ENCODE measurements at regions not wholly inside any gene's neighbourhood (a gene's known extent, or its start where the extent isn't known, plus 50 kb on each side); places are given as distances from the start of the nearest gene placed in this dataset.

DNA sequence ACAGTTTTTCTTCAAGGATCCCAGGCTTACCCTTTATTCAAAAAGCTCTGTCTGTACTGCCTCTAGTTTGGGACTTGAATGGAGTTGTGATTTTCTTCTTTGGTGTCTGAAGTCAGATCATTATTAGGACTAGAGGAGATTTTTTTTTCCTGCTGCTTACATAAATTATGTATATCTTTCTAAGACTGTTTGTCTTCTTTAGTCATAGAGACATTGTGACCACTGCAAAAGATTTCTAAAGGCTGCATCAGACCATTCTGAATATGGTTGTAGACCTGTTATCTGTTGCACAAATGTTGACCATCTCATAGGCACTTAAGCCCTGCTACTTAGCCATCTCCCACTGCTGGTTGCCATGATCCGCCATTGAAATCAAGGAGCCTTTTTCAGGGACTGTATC, 238.5 kb upstream of the SMARCA2 start:
- DNase-seq, result no peak

DNA sequence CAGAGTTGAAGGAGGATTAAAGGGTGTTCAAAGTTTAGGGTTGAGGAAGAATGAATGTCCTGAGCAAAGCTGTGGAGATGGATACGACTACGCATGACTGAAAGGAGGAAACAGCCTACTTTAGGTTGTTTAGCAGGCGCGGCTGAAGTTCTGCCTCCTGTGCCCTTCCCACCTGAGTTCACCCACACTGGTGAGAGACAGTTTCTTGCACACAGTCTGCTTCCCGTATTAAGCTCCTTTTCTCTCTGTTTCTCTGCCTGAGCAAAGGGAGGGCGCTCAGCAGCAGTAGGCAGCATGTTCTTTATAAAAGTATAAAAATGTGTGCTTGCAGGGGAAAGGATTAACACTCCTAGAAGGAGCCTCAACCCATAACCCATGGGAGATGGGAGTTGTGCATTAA, 224.0 kb upstream of the SMARCA2 start:
- DNase-seq, result no peak

DNA sequence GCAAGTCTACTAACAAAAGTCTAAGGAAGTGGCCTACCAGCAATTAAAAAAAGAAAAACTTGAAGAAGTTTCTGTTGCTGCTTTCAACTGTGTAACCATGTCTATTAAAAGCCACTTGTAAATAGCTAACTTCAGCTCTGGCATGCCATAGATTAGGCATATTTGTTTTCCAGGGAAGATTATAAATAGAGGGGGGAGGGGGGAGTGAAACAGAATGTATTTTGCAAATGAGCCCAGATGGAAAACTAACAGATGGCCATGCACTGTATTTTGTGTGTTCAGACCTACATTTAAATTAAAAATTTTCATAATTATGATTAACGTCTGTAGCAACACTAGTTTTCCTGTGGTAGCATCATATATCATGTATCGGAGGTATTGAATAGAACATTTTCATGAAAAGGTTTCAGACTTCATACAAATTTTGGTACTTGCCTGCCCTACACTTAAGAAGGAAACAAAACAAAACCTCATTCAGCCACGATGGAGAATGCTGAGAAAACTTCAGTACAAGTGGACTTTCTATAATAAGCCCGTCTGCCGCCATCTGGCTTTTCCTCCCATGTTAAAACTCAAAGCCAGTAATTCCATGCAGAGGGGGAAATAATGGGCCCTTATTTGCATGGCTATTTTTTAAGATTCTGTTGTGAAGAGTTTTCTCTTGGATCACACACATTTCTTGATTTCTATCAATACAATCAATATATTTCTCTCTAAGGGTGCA, 220.4 kb upstream of the SMARCA2 start:
- no peak for DNase-seq

DNA sequence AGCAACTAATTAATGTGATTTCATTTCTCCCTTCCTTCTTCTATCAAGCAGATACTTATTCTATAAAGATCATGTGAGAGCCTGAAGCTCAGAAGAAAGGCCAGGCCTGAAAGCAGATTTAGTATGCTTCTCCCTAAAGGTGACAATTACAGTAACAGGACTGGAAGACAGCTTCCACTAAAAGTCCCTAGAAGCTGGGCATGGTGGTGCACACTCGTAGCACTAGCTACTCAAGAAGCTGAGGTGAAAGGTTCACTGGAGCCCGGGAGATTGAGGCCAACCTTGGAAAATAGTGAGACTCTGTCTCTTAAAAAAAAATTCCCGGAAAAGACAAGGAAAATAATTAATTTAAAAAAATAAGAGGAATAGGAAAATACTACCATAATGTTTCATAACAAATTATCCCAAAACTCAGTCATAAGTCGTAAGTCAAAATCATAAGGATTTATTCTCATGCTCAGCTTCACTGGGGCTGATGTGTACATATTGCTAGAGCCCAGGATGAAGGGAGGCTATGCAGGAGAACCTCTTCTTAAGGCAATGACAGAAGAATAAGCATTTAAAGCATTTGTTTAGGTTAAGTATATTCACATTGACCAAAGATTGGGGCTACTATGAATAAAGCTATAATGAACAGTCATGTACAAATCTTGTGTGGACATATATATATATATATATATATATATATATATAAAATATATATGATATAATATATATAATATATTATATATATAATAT, 210.8 kb upstream of the SMARCA2 start:
- DNase-seq, result no peak

DNA sequence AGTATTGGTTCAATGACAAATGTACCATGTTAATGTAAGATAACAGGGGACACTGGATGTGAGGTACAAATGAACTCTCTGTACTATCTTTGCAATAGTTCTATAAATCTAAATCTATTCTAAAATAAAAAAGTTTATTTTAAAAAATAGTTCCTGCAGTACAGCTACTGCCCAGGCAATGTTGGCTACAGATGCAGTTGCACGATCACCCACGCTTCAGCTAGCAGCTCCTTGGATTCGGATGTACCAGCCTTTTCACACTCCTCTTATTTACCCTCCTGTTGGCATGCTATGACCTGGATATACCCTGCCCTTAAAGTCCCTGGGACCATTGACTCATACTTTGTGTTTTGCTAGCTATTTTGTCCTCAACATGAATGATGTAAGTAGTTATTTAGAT, 185.4 kb upstream of the SMARCA2 start:
- no peak for DNase-seq

DNA sequence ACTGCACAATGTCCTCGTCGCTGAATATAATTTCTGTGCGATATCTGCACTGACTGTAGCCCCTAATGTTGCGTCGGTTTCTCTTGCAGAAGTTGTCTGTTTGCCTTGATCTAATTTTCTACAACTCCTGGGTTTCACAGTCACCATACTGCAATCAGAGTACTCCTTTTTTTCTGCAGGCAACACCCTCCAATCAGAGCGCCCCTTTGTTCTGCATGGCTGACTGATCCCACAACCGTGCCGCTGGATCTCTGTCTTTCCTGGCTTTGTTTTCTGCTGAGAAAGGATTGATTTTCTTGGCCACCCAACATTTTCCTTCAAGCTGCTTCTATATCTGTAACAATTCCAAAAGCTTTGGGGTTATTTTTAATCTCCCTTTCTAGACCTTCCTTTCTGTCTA, 182.2 kb upstream of the SMARCA2 start:
- DNase-seq, result no peak

DNA sequence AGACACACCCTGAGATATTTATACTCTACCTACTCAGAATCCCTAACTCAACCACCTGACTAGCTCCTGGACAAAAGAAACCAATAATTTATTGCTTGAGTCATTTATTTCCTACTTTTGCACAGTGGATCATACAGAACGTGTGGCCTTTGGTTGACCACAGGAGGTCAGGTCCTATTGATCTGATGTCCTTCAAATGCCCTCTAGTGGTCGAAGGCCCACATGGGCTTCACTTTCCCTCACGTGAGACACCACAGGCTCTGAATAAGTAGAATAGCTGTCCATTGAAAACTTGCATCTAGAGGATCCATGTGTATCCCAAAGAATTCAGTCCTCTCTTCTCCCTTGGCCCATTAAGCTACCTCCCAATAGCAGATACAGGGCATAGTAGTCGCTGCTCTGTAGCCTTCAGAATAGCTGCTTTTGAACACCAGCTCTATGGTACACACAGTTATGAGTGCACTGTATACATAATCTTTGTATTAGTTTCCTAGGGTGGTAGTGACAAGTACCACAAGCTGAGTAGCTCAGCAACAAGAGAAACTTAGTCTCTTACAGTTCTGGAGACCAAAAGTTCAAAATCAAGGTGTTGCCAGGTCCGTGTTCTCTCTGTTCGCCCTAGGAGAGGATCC, 177.6 kb upstream of the SMARCA2 start:
- no peak for DNase-seq

DNA sequence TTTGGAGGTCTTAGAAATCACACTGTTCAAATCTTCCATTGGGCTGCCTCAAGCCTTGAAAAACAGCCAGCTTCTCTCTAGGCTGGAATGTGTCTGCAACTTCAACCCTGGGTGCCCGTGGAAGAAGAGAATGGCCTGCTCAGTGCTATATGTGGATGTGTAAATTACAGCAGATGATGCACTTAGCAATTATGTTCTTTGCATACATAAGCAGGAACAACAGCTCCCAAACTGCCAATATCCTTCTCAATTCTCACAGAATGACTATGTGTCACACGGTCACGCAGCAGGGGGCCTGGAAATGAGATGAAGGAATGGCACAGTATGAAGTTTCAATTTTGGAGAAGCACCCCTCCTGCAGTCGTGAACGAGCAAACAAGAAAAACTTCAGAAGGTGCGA, 175.2 kb upstream of the SMARCA2 start:
- no peak for DNase-seq

DNA sequence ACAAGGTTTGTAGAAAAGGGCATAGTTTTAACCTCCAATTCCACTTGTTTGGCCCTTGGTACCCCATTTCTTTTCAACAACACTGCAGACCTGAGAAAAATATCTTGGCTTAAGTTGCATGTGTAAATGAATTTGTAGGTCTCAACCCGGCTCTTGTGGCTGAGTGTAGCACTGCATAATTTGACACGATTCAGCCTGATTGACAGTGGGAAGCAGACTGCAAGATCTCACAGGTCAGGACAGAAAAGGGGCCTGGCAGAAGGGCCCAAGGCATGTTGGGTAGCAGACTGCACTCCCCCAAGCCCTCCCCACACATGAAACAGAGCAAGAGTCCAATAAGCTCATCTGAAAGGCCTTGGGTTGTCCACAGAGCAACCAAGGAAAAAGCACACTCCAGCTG, 169.7 kb upstream of the SMARCA2 start:
- no peak for DNase-seq

DNA sequence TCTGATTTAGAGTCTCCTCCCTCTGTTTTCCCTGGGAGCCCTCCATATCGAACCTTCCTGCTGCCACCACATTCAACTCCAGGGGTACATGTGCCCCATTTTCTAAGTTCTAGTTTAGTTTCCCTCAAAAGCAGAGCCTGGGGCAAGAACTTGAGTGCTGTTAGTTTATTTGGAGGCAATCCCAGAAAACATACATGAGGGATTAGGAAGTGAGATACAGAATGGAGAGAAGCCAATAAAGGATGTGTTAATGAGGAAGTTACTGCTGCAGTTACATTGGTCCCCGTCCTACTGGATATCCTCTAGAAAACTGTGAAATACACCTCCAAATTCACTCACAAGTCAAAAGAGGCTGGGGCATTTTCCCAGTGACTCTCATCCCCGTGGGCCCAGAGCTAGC, 159.4 kb upstream of the SMARCA2 start:
- no peak for DNase-seq

DNA sequence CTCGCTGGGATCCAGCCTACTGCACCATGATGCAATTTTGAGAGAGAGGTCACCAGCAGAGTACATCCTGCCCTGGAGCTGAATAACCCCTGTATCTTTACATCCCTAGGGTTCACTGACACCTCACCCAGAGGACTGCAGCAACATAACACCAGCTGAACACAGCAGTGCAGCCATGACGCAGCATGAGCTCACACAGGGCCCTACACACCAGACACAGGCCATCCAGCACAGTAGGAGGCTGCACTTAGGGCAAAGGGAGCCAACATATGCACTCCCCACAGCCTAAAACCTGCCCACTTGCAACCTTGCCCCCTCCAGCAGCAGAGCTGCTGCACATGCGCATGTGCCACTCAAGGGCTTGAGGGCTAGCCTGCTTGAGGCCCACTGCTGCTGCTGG, 157.3 kb upstream of the SMARCA2 start:
- DNase-seq, result no peak

DNA sequence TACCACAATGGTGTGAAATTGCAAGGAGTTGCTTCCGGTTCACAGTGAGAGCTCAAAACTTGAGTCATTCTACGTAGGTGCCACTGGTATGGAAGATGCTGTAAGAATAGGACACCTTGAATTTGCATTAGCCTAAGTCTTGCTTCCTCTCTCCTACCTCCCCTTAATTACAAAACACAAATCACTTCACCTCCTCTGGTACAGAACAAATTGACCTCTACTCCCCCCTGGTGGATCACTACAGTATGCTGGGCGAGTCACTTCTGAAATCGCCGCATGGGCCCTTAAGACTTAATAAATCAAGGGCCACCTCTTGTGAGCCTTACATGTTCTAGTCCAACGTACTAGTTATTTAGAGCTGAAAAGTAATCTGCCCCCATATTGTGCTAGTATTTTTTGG, 145.3 kb upstream of the SMARCA2 start:
- peak; percentile 12 for DNase-seq

DNA sequence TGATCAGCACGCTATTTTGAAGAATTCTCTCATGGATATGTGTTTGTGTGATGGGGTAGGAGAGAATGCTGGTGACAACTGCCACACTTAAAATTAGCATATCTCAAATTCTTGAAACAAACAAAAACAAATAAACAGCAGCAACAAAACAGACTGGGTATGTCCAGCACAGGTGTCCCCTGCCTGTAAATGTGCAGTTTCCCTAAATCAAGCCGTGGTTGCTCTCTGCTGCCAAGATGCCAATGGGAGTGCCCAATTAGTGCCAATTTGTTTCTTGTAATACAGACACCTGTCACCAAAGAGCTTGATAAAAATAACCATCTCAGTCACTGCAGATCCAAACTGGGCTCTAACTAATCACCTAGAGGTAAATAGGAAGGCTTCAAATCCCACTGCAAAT, 144.2 kb upstream of the SMARCA2 start:
- no peak for DNase-seq

DNA sequence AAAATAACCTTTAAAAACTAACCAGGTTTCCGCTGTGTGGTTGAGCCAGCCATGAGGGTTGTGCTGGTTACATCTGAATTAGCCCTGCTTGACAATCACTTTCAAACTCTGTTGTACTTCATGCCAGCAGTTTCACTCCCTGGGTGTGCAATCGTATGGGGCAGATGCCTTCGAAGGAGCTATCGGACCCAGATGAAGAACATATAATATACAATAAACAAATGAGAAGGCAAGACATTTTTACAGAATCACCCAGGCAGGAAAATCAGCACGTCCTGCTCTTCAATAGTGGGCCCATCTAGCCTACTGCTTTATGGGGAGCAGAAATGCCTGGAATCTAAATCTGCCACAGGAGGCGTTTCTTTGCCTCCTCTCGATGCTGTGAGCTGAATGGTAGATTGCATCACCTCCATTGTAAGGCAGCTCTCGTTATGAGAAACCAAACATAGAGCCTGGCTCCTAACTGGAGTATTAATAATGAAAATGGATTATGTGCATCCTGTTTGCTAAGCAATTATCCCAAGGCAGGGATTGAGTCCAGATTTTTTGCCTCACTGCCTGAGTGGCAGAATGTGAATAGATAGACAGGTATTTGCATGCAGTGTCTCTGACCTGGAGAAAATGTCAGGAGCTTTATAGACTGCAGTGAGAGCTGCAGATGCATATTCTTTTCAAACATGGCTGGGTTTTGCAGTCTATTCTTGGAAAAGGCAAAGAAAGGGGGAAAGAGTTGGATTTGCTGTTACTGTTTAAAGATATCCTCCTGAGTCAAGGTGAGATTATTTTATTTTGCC, 143.3 kb upstream of the SMARCA2 start:
- DNase-seq, result peak; percentile 8

DNA sequence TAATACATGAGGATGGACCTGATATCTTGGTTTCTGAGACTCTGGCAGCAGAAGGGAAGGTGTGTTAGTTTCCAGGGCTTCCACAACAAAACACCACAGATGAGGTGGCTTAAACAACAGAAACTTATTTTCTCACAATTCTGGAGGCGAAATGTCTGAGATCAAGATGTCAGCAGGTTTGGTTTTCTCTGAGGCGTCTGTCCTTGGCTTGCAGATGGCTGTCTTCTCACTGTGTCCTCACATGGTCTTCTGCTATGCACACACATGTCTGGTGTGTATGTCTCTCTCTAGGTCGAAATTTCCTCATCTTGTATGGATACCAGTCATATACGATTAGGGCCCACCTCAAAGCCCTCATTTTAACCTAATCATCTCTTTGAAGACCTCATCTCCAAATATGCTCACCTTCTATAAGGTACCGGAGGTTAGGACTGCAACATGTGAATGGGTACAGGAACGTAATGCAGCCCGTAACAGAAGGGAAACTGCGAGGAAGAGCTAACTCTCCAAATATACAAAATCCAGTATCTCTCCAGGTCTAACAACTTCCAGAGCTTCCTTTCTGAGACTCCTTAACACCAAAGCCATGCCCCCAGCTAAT, 139.8 kb upstream of the SMARCA2 start:
- no peak for DNase-seq

DNA sequence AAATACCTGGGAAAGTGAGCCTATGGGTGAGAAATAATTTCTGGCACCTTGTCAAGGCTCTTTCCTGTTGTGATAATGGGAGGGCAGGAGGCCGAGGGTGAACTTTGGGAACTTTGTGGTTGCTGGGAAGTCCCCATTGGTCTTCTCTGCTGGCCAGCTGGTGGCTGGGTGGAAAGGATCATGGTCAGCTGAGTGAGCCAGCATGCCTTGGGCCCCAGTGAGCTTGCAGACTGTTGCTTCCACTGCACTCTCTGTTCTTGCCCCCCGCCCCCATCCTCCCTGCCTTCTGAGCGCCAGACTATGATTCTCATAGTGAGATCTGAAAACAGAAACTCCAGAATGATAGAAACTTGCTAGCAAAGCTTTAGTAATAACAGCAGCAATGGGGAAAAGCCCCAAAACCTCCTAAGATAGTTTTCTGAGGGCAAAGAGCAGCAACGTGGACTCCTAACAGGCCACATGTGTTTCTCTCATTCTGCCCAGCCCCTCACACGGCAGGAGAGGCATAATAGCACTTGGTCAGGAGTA, 139.2 kb upstream of the SMARCA2 start:
- no peak for DNase-seq

DNA sequence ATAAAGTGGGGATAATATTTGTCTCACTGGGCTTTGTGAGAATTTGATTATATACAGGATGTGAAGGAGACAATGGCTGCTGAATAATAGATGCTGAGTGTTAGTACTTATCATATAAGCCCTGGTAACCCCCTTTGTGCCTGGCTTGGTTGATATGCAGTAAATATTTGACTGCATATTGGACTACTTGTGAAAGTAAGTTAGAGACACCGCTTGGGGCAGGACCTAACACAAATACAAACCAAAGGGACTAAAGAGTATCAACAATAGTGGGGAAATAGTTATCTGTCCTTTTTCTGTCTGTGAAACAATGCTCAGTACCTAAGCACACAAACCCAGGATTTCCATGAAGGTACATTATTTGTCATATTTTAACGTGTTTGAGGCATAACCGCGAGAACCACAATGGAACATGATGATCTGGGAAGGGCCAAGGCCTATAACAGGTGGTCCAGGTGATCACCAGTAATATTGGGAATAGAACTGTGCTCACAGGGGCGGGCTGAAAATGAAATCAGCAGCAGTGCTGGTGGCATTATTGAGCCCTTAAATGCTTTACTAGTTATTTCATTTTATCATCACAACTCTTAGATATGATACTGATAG, 138.2 kb upstream of the SMARCA2 start:
- no peak for DNase-seq

DNA sequence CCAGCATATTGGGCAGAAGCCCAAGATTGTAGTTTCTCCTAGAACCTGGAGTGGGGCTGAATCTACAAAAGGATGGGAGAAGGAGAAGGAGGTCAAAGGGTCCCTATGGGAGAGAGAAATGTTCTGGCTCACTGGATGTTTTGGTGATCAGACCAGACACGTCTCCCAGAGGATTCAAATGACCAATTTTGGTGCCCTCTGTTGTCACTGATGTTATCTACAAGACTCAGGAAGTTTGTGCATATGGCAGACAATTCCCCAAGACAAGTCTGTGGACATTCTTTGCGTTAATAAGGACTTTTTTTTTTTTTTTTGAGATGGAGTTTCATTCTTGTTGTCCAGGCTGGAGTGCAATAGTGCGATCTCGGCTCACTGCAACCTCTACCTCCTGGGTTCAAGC, 137.2 kb upstream of the SMARCA2 start:
- DNase-seq, result no peak

DNA sequence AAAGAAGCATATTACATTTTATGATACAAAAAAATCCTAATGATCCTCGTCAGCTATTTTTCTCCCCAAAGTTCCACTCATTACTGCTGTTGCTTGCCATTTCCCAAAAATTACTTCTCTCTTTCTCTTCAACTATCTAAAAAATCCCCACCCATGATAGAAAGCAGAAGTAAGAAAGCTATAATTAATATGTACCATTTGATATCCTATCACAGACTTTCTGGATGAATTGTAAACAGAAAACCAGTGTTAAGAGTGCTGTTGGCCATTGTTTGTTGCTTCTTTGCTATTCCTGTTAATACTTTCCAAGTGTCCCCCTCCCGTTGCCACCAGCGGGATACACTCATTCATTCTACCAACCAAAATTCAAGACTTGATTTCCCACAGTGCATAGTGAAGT, 136.3 kb upstream of the SMARCA2 start:
- no peak for DNase-seq

DNA sequence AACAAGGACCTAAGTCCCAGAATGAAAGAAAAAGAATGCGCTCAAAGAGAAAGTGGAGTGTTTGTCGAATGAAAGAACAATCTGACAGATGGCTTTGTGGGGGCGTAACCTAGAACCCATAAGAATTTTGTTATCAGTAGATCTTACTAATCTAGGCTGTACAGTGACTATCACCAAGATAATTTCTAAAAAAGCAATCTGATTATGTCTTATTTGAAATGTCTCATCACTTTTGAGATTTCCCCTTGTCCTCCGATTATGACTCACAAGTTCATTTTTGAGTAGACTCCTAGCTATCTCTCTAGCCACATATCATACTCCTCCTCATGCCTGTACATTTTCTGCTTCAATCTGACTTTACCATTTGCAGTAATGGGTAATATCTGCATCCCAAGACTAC, 135.6 kb upstream of the SMARCA2 start:
- no peak for DNase-seq

DNA sequence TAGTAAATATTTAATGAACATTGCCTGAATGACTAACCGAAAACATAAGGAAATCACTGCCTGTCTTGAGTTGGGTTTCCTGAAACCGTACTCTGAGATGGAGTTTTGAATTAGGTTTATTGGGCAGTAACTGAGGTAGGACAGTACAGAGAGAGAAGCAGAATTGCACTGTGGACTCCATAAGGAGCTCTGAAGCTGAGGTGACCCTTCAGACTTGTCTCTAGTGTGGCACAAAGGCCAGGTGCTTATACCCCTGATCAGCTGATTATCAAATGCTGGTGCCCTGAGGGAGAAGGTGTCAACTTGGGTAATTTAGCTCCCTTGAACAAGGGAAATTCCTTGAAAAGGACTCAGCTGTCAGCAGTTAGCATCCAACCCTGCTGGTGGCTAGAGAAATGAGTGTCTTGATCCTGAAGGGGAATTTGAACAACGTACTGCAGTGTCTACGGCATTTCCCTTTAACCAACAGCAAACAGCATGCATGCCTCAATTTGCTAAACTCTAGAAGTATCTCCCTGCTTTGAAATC, 135.0 kb upstream of the SMARCA2 start:
- no peak for DNase-seq

DNA sequence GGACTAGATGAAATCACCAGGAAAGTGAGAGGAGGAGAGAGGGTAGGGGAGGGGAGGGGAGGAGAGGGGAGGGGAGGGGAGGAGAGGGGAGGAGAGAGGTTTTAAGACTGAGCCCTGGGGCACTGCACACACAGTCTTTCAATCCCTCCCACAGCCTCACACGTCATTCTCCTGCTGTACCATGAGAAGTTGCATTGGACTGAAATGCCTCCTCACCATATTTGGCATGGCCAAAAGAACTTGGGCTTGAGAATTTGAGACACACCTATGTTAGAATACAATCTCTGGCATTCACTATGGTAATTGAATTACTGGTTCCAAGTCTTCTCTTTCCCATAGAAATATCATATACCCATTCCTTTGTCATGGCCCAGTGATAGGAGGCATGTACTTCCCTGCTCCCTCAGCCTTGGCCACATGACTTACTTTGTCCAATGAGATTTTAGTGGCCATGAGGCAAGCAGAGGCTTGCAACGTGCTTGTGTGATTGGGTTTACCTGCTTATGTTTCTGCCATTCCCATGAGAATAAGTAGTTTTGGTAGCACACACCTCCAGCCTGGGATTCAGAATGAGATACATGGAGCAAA, 133.3 kb upstream of the SMARCA2 start:
- no peak for DNase-seq
